Fibroblast of mammary gland (primary cell): ENCODE measurements at regions not wholly inside any gene's neighbourhood (a gene's known extent, or its start where the extent isn't known, plus 50 kb on each side); places are given as distances from the start of the nearest gene placed in this dataset.
"Not testable (repeated sequence)": the region's sequence is repeated elsewhere in the genome, so short reads cannot be mapped to it uniquely, and the experiment has no call there.

Experiments used
- DNase-seq: peaks from one replicate; pipeline ENCODE4 v3.0.0-alpha.2; 2010; ENCODE audit warnings: low read depth
- H3K4me3 ChIP-seq: 2 replicates; pipeline ENCODE4 v1.5.1; 2011; ENCODE audit warnings: low read depth, mild to moderate bottlenecking, low read length, moderate library complexity; ENCODE audit not compliant: control insufficient read depth
- CTCF ChIP-seq: conservative IDR thresholded peaks from 2 replicates; pipeline ENCODE4 v1.5.1; 2011; ENCODE audit warnings: low read depth, low read length, inconsistent platforms; ENCODE audit not compliant: control insufficient read depth, insufficient read depth

- DNase-seq: no peak
- TF ChIP-seq CTCF: no peak
These were observed 187.1 kb downstream of the TMEM114 start for GRCh38 chr16:8402981-8403843.

GRCh38 chr16:8400683-8401082, 189.6 kb downstream of the TMEM114 start:
- H3K4me3 ChIP-seq, DNase-seq: not testable (repeated sequence)

More at GRCh38 chr16:8402981-8403843, 187.1 kb downstream of the TMEM114 start:
- H3K4me3 ChIP-seq: no peak overlapping the region

- DNase-seq: no peak
- TF ChIP-seq CTCF: no peak
These were observed 191.8 kb downstream of the TMEM114 start for GRCh38 chr16:8398548-8398947.

GRCh38 chr16:8397223-8397622, 193.1 kb downstream of the TMEM114 start:
- TF ChIP-seq CTCF: no peak
- H3K4me3 ChIP-seq: no peak overlapping the region
- DNase-seq: no peak

More at GRCh38 chr16:8398548-8398947, 191.8 kb downstream of the TMEM114 start:
- no peak overlapping the region for H3K4me3 ChIP-seq

- no peak for TF ChIP-seq CTCF
- DNase-seq: no peak
- no peak overlapping the region for H3K4me3 ChIP-seq
These were observed 193.8 kb downstream of the TMEM114 start for GRCh38 chr16:8396463-8396862.

- no peak overlapping the region for H3K4me3 ChIP-seq
- TF ChIP-seq CTCF: no peak
- no peak for DNase-seq
These were observed 199.1 kb downstream of the TMEM114 start for GRCh38 chr16:8391257-8391656.

- no peak for DNase-seq
- TF ChIP-seq CTCF: no peak
- no peak overlapping the region for H3K4me3 ChIP-seq
These were observed 201.6 kb downstream of the TMEM114 start for GRCh38 chr16:8388684-8389083.
